Omental fat pad (tissue), 3 donors: ENCODE measurements at regions not wholly inside any gene's neighbourhood (a gene's known extent, or its start where the extent isn't known, plus 50 kb on each side); places are given as distances from the start of the nearest gene placed in this dataset.

Experiments
- ATAC-seq: fragments of 150-250 bp; one replicate; pipeline ENCODE4 v1.9.1; 2016; ENCODE audit warnings: mild to moderate bottlenecking, moderate library complexity; ENCODE audit not compliant: low FRiP score
- DNase-seq: peaks from one replicate; pipeline ENCODE4 v3.0.0-alpha.2; 2019; ENCODE audit warnings: low spot score
- CTCF ChIP-seq, 3 donors: fragments of 450-650 bp; IDR thresholded peaks; one replicate each; pipeline ENCODE4 v1.5.1; 2016 to 2017; ENCODE audit warnings: antibody characterized with exemption in 3 of 3, mild to moderate bottlenecking in 3 of 3, moderate library complexity in 2 of 3

GRCh38 chr5:74056789-74057164, 430.8 kb downstream of the ARHGEF28 start:
- DNase-seq: no peak
- ATAC-seq: peak; percentile 52
- TF ChIP-seq CTCF (IDR thresholded peaks at IDR 0.05): no peak

GRCh38 chr5:74056107-74056788, 430.3 kb downstream of the ARHGEF28 start:
- no peak for TF ChIP-seq CTCF (IDR thresholded peaks at IDR 0.05)
- no peak for DNase-seq
- peak; percentile 78 for ATAC-seq

DNA sequence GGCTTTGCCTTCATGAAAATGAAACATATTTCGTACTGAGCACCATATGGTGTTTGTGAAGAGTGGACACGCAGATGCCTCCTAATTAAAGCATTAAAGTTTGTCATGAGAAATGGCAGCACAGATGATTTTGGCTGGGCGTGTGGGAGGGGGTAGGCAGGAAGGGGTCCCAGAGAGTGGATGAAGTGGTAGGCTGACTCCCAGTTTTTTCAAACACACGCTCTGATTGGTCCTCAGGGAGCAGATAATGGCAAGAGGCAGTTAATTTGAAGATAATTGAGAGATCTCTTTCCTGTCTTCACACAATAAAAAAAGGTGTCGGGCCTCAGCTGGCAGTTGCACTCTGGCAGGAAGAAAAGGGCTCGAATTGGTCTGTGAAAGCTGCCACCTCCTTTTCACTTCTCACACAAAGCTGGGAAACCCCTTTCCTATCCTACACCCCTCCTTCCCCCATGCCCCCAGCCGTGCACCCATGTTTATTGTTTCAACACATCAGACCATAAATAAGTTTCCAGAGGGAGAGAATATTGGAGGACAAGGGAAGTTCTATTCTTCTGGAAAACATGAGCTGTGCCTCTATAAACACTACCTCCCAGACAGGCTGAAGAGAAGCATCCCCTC, 429.6 kb downstream of the ARHGEF28 start:
- ATAC-seq (no peak), DNase-seq (no peak)
- TF ChIP-seq CTCF (IDR thresholded peaks at IDR 0.05): no peak

GRCh38 chr5:74054641-74055421, 428.8 kb downstream of the ARHGEF28 start:
- ATAC-seq: no peak
- TF ChIP-seq CTCF (IDR thresholded peaks at IDR 0.05): no peak
- no peak for DNase-seq

DNA sequence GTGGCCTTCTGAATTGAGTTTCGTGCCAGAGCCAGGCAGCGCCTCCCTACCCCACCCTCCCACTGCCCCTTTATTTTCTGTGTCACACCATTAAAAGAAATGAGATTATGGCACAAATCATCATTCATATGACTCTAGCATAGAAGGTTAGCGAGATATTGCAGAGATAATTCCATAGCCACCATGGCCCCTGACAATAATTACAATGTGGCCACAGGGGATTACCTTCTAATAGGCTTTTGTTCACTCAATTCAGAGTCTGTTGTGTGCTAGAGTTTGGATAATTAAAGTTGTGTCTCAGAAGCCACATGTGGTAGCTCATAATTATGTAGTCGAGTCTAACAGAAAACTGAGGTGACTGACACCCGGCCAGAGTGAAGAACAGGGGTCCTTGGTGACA, 428.1 kb downstream of the ARHGEF28 start:
- ATAC-seq (no peak), DNase-seq (no peak)
- no peak for TF ChIP-seq CTCF (IDR thresholded peaks at IDR 0.05)

- ATAC-seq (no peak), DNase-seq (no peak)
- TF ChIP-seq CTCF (IDR thresholded peaks at IDR 0.05): no peak
Measured at GRCh38 chr5:74052441-74053221, 426.6 kb downstream of the ARHGEF28 start.
